IMR-90 (cell line): ENCODE measurements at regions not wholly inside any gene's neighbourhood (a gene's known extent, or its start where the extent isn't known, plus 50 kb on each side); places are given as distances from the start of the nearest gene placed in this dataset.

Experiments used
- ATAC-seq: fragments of 200-7000 bp; cut with Tn5 transposase; 2 replicates; pipeline ENCODE4 v1.9.1; 2020; ENCODE audit warnings: low read depth, mild to moderate bottlenecking, moderate library complexity
- BruUV-seq: library from RNA; stranded (reverse); fragments of 400-500 nt; replicated peaks from 2 replicates; lab custom pipeline; 2021; lab: Mats Ljungman, UMichigan
- CTCF ChIA-PET: fragments of 300-600 bp; formaldehyde crosslinking; extraction: SDS; loops from one replicate; lab custom pipeline; 2021; ENCODE audit warnings: antibody characterized with exemption; lab: Yijun Ruan, JAX
- POLR2A ChIA-PET: fragments of 300-600 bp; sonication (Branson Sonifier 250); formaldehyde crosslinking; loops from one replicate; lab custom pipeline; 2022; ENCODE audit warnings: antibody characterized with exemption; ENCODE audit not compliant: unreplicated experiment; lab: Charles Lee
- DNase-seq: peaks from one replicate; pipeline ENCODE4 v3.0.0; 2013
- H2AFZ ChIP-seq: replicated peaks from 2 replicates; pipeline ENCODE3; 2013; ENCODE audit warnings: low read length, mild to moderate bottlenecking; ENCODE audit not compliant: poor library complexity
- H2AK5ac ChIP-seq: 2 replicates; pipeline ENCODE4 v1.6.1; 2013; ENCODE audit warnings: low read depth, low read length, inconsistent platforms
- H2AK9ac ChIP-seq: replicated peaks from 2 replicates; pipeline ENCODE3; 2013; ENCODE audit warnings: mild to moderate bottlenecking, low read depth, low read length, moderate library complexity; ENCODE audit not compliant: poor library complexity
- H2BK120ac ChIP-seq: 2 replicates; pipeline ENCODE4 v1.6.1; 2013; ENCODE audit warnings: low read depth, low read length, inconsistent platforms
- H2BK15ac ChIP-seq: 3 replicates; pipeline ENCODE4 v1.6.1; 2013; ENCODE audit warnings: low read depth, low read length, inconsistent platforms
- H2BK20ac ChIP-seq: 2 replicates; pipeline ENCODE4 v1.6.1; 2013; ENCODE audit warnings: low read depth, mild to moderate bottlenecking, inconsistent platforms, low read length, moderate library complexity
- H2BK5ac ChIP-seq: 2 replicates; pipeline ENCODE4 v1.6.1; 2013; ENCODE audit warnings: mild to moderate bottlenecking, low read depth, low read length, inconsistent platforms; ENCODE audit not compliant: poor library complexity, severe bottlenecking
- H3K14ac ChIP-seq: replicated peaks from 2 replicates; pipeline ENCODE4 v1.6.1; 2013; ENCODE audit warnings: low read depth, low read length, inconsistent platforms
- H3K18ac ChIP-seq: 2 replicates; pipeline ENCODE4 v1.6.1; 2013; ENCODE audit warnings: low read depth, low read length, control low read depth
- H3K23ac ChIP-seq: 2 replicates; pipeline ENCODE4 v1.6.1; 2013; ENCODE audit warnings: low read depth, low read length, inconsistent platforms
- H3K27ac ChIP-seq: 2 replicates; pipeline ENCODE4 v1.5.1; 2013; ENCODE audit warnings: mild to moderate bottlenecking, control low read depth, low read length; ENCODE audit not compliant: insufficient read depth
- H3K27me3 ChIP-seq: 2 replicates; pipeline ENCODE4 v1.6.1; 2013; ENCODE audit warnings: low read length; ENCODE audit not compliant: control insufficient read depth, insufficient read depth
- H3K36me3 ChIP-seq: 2 replicates; pipeline ENCODE4 v1.6.1; 2013; ENCODE audit warnings: low read length, mixed read lengths; ENCODE audit not compliant: control insufficient read depth, insufficient read depth
- H3K4ac ChIP-seq: 2 replicates; pipeline ENCODE4 v1.6.1; 2013; ENCODE audit warnings: low read depth, low read length, inconsistent platforms
- H3K4me1 ChIP-seq: 2 replicates; pipeline ENCODE4 v1.6.1; 2013; ENCODE audit warnings: low read length, mixed read lengths; ENCODE audit not compliant: control insufficient read depth, insufficient read depth
- H3K4me2 ChIP-seq: 2 replicates; pipeline ENCODE4 v1.6.1; 2013; ENCODE audit warnings: low read depth, mild to moderate bottlenecking, control low read depth, low read length, moderate library complexity
- H3K4me3 ChIP-seq: 2 replicates; pipeline ENCODE4 v1.5.1; 2013; ENCODE audit warnings: low read depth, mild to moderate bottlenecking, control low read depth, low read length, moderate library complexity; ENCODE audit not compliant: insufficient read depth
- H3K56ac ChIP-seq: 2 replicates; pipeline ENCODE4 v1.6.1; 2013; ENCODE audit warnings: low read length, inconsistent platforms; ENCODE audit not compliant: insufficient read depth; ENCODE audit errors: extremely low read depth
- H3K79me1 ChIP-seq, 2 experiments: 2 replicates each; pipeline ENCODE4 v1.6.1; 2013; ENCODE audit warnings: low read length in 2 of 2, inconsistent platforms in 1 of 2, low read depth in 1 of 2
- H3K9ac ChIP-seq: 2 replicates; pipeline ENCODE4 v1.6.1; 2013; ENCODE audit warnings: low read depth, low read length, control low read depth
- H3K9me1 ChIP-seq: 2 replicates; pipeline ENCODE4 v1.6.1; 2013; ENCODE audit warnings: low read length, inconsistent platforms; ENCODE audit not compliant: insufficient read depth
- H3K9me3 ChIP-seq: 2 replicates; pipeline ENCODE4 v1.6.1; 2013; ENCODE audit warnings: low read length; ENCODE audit not compliant: control insufficient read depth, insufficient read depth
- H4K20me1 ChIP-seq: 2 replicates; pipeline ENCODE4 v1.6.1; 2013; ENCODE audit warnings: low read length, inconsistent platforms; ENCODE audit not compliant: insufficient read depth
- H4K5ac ChIP-seq: 2 replicates; pipeline ENCODE4 v1.6.1; 2013; ENCODE audit warnings: mild to moderate bottlenecking, low read depth, low read length, control low read depth
- H4K8ac ChIP-seq, 2 experiments: 2 replicates each; pipeline ENCODE4 v1.6.1; 2013; ENCODE audit warnings: low read depth in 2 of 2, low read length in 2 of 2, control low read depth in 1 of 2, inconsistent platforms in 1 of 2
- H4K91ac ChIP-seq: 2 replicates; pipeline ENCODE4 v1.6.1; 2013; ENCODE audit warnings: low read depth, low read length, inconsistent platforms; ENCODE audit not compliant: insufficient read depth
- BHLHE40 ChIP-seq: fragments of 150-350 bp; IDR thresholded peaks from 2 replicates; pipeline ENCODE4 v1.6.1; 2016; ENCODE audit warnings: mild to moderate bottlenecking, low read depth, low read length
- CHD1 ChIP-seq: IDR thresholded peaks from 2 replicates; pipeline ENCODE4 v1.6.1; 2012; ENCODE audit warnings: low read depth, low read length, improper control_type of control experiment
- ELK1 ChIP-seq: fragments of 150-350 bp; IDR thresholded peaks from 2 replicates; pipeline ENCODE4 v1.6.1; 2016; ENCODE audit warnings: low read depth, mild to moderate bottlenecking, low read length, moderate library complexity, borderline replicate concordance
- FOS ChIP-seq: fragments of 150-350 bp; IDR thresholded peaks from 2 replicates; pipeline ENCODE4 v1.6.1; 2016; ENCODE audit warnings: low read depth, low read length
- MAZ ChIP-seq: IDR thresholded peaks from 2 replicates; pipeline ENCODE4 v1.6.1; 2012; ENCODE audit warnings: low read depth, mild to moderate bottlenecking, low read length, improper control_type of control experiment, moderate library complexity, borderline replicate concordance
- MXI1 ChIP-seq: IDR thresholded peaks from 2 replicates; pipeline ENCODE4 v1.6.1; 2012; ENCODE audit warnings: low read depth, mild to moderate bottlenecking, low read length, moderate library complexity, borderline replicate concordance
- NFE2L2 ChIP-seq: fragments of 150-350 bp; IDR thresholded peaks from 2 replicates; pipeline ENCODE4 v1.6.1; 2016; ENCODE audit warnings: low read depth, mild to moderate bottlenecking, low read length
- POLR2A ChIP-seq: IDR thresholded peaks from 2 replicates; pipeline ENCODE4 v1.6.1; 2012; ENCODE audit warnings: mild to moderate bottlenecking, low read depth, low read length
- RAD21 ChIP-seq: IDR thresholded peaks from 2 replicates; pipeline ENCODE4 v1.6.1; 2012; ENCODE audit warnings: low read length, improper control_type of control experiment
- SMC3 ChIP-seq: fragments of 150-350 bp; IDR thresholded peaks from 2 replicates; pipeline ENCODE4 v1.6.1; 2016; ENCODE audit warnings: low read depth, mild to moderate bottlenecking, antibody characterized with exemption, low read length, moderate library complexity
- USF2 ChIP-seq: fragments of 150-350 bp; IDR thresholded peaks from 2 replicates; pipeline ENCODE4 v1.6.1; 2017; ENCODE audit warnings: mild to moderate bottlenecking, antibody characterized with exemption, low read length, low read depth
- WGBS, 2 experiments: methylation state at CpG; one replicate each; pipeline versions ENCODE4 v1.1.5 to v1.1.7; 2013; ENCODE audit warnings: missing lambda C conversion rate in 2 of 2; ENCODE audit not compliant: insufficient read length in 1 of 2; ENCODE audit errors: extremely low coverage in 2 of 2; 5-methylcytosine and 5-hydroxymethylcytosine counted together
- dilution Hi-C: fragments of 300-500 bp; cut with HindIII; formaldehyde crosslinking; loops from one replicate; pipeline ENCODE4 v1.14.3; 2018; ENCODE audit warnings: low sequenced_read_pairs; ENCODE audit not compliant: unreplicated experiment
- in situ Hi-C: fragments of 300-500 bp; cut with MboI; formaldehyde crosslinking; loops from 3 replicates; pipeline ENCODE4 v1.14.3; 2019; ENCODE audit warnings: low sequenced_read_pairs, inconsistent platforms, mixed read lengths
- intact Hi-C: fragments of 100-400 bp; cut with micrococcal nuclease; formaldehyde crosslinking; loops from 2 replicates; pipeline ENCODE4 v1.10.0; 2022

GRCh38 chrX:56089376-56089775 is 142.8 kb upstream of the KLF8 start:
- DNase-seq (no peak), ATAC-seq (no peak)
- H2BK120ac ChIP-seq, result no peak overlapping the region
- no peak overlapping the region for H3K4me3 ChIP-seq
- POLR2A ChIA-PET, result no interaction called here
- H3K14ac ChIP-seq, result no peak overlapping the region
- in situ Hi-C loops (no loop called here), dilution Hi-C loops (no loop called here), intact Hi-C loops (no loop called here)
- H2BK20ac ChIP-seq, result no peak overlapping the region
- H3K4ac ChIP-seq, result no peak overlapping the region
- no peak overlapping the region for H2BK5ac ChIP-seq
- H3K9me1 ChIP-seq, result no peaks in the 10 kb centered on the region
- H3K36me3 ChIP-seq, result no peaks in the 10 kb centered on the region
- H2AFZ ChIP-seq, result no peak overlapping the region
- H2BK15ac ChIP-seq, result no peak overlapping the region
- no peak overlapping the region for H3K56ac ChIP-seq
- H2AK9ac ChIP-seq, result no peak overlapping the region
- H3K9me3 ChIP-seq, result no peaks in the 10 kb centered on the region
- H3K79me1 ChIP-seq, result no peaks in the 10 kb centered on the region
- H3K9ac ChIP-seq, result no peak overlapping the region
- H4K91ac ChIP-seq, result no peak overlapping the region
- no CpG with 5 or more reads among the region's 2 CpGs for WGBS, 2 experiments
- BruUV-seq, result no TSS peak
- H3K23ac ChIP-seq, result no peak overlapping the region
- H3K4me1 ChIP-seq, result no peaks in the 10 kb centered on the region
- no peak overlapping the region for H4K5ac ChIP-seq
- H3K27ac ChIP-seq, result no peak overlapping the region
- H4K20me1 ChIP-seq, result no peaks in the 10 kb centered on the region
- no peak overlapping the region for H4K8ac ChIP-seq
- no peak overlapping the region for H3K18ac ChIP-seq
- H3K4me2 ChIP-seq, result no peak overlapping the region
- no peaks in the 10 kb centered on the region for H3K27me3 ChIP-seq
- TF ChIP-seq BHLHE40, result no peak
- TF ChIP-seq SMC3, result no peak
- no peak for TF ChIP-seq ELK1
- TF ChIP-seq USF2, result no peak
- TF ChIP-seq CHD1, result no peak
- TF ChIP-seq MAZ, result no peak
- no peak for TF ChIP-seq RAD21
- TF ChIP-seq NFE2L2, result no peak
- TF ChIP-seq POLR2A, result no peak
- TF ChIP-seq MXI1, result no peak
- TF ChIP-seq FOS, result no peak
- H2AK5ac ChIP-seq, result no peak overlapping the region
- CTCF ChIA-PET, result no interaction called here
